Stimulated activated CD8-positive, alpha-beta memory T cell treated with anti-CD3 and anti-CD28 coated beads, Interleukin-7, amount 100 ng/mL, for 1 hour (primary cell): ENCODE measurements at regions not wholly inside any gene's neighbourhood (a gene's known extent, or its start where the extent isn't known, plus 50 kb on each side); places are given as distances from the start of the nearest gene placed in this dataset.
"Not testable (repeated sequence)": the region's sequence is repeated elsewhere in the genome, so short reads cannot be mapped to it uniquely, and the experiment has no call there.

Source experiments
- DNase-seq, 2 donors: peaks; one replicate each; pipeline ENCODE4 v3.0.0-alpha.2; 2020; ENCODE audit warnings: low read depth in 2 of 2

DNA sequence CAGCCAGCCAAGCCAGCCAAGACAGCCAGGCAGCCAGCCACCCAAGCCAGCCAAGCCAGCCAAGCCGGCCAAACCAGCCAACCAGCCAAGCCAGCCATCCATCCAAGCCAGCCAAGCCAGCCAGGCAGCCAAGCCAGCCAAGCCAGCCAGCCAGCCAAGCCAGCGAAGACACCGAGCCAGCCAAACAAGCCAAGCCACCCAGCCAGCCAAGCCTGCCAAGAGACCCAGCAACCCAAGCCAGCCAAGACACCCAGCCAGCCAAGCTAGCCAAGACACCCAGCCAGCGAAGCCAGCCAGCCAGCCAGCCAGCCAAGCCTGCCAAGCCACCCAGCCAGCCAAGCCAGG lies 318.0 kb upstream of the PLGLB2 start:
- not testable (repeated sequence) for DNase-seq

GRCh38 chr2:87431051-87431450 lies 316.8 kb upstream of the PLGLB2 start:
- DNase-seq = not testable (repeated sequence)

- DNase-seq = not testable (repeated sequence)
Observed at GRCh38 chr2:87432711-87433453, 315.0 kb upstream of the PLGLB2 start.

GRCh38 chr2:87436007-87436406 lies 311.9 kb upstream of the PLGLB2 start:
- DNase-seq = not testable (repeated sequence)

- DNase-seq = not testable (repeated sequence)
Observed at GRCh38 chr2:87437701-87438260, 310.1 kb upstream of the PLGLB2 start.

GRCh38 chr2:87438780-87439454 lies 309.0 kb upstream of the PLGLB2 start:
- not testable (repeated sequence) for DNase-seq

GRCh38 chr2:87439617-87440204 lies 308.2 kb upstream of the PLGLB2 start:
- not testable (repeated sequence) for DNase-seq

GRCh38 chr2:87440650-87441049 lies 307.2 kb upstream of the PLGLB2 start:
- not testable (repeated sequence) for DNase-seq

DNA sequence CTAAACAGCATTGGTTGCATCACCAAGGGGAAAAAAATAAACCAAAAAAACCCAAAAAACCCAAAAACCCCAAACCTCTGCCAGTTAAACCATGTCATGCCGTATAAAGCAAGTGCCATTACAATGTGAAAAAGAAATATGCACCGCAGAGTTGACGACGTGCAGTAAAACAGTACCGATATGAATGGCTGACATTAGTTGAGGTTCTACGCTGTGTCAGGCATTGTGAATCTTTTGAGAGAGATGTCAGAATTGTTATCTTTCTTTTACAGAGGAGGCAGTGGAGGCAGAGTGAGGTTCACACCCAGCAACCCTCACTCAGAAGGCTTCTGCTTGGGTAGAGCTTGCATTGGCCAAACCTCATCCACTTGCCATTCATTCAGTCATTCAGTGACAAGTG lies 306.5 kb upstream of the PLGLB2 start:
- not testable (repeated sequence) for DNase-seq

DNA sequence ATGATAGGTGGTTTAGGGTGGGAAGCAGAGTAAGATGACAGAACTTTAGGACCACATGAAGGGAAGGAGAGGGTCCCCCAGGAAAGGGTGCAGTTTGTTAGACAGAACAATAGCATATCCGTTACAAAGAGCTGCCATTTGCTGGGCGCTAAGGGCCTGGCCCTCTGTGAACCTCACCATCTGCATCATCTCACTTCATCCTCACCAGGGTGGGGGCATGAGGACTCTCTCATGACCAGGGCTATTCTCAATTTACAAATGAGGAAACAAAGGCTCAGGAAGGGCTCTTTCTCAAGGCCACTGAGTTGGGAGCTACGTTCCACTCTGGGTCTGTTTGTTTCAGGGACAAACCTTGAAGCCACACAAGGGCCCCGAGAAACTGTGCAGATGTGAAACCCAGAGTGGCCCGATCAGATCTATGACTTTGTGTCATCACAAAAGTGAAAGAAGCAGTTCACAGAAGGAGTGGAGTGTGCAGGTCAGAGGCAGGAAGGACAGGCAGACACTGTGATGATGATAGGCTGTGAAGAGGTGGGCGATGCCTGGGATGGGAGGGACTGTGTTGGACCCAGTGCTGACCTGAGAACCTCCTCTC lies 304.8 kb upstream of the PLGLB2 start:
- DNase-seq = not testable (repeated sequence)

GRCh38 chr2:87444951-87445350 lies 302.9 kb upstream of the PLGLB2 start:
- DNase-seq = not testable (repeated sequence)

- not testable (repeated sequence) for DNase-seq
Observed at GRCh38 chr2:87445613-87446312, 302.1 kb upstream of the PLGLB2 start.

DNA sequence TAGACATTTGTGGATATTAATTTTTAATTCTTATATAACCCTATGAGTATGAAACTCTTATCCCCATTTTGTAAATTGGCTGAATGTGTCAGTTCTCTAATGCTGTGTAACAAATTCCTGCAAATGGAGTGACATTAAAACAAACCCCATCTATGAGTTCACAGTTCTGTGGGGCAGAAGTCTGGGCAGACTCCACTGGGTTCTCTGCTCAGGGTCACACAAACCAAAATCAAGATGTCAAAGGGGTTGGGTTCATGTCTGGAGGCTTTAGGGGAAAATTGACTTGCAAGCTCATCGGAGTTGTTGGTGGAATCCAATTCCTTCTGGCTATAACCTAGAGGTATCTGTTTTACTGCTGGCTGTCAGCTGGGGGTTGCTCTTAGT lies 301.6 kb upstream of the PLGLB2 start:
- not testable (repeated sequence) for DNase-seq

DNA sequence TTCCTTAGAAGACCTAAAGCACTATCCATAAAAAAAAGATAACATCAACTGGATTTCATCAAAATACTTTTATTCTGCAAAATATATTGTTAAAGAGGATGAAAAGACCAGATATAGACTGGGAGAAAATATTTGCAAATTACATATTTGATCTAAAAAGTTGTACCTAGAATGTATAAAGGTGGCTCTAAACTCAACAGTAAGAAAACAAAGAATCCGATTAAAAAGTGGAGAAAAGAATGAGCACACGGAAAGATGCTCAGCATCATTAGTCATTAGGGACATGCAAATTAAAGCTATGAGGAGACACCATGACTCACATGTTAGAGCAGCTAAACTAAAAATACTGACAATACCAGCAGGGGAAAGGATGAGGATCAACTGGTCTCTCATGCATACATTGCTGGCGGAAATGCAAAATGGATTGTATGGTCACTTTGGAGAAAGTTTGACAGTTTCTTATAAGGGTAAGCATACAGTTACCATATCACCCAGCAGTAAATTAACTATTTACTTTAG lies 298.4 kb upstream of the PLGLB2 start:
- DNase-seq = not testable (repeated sequence)

DNA sequence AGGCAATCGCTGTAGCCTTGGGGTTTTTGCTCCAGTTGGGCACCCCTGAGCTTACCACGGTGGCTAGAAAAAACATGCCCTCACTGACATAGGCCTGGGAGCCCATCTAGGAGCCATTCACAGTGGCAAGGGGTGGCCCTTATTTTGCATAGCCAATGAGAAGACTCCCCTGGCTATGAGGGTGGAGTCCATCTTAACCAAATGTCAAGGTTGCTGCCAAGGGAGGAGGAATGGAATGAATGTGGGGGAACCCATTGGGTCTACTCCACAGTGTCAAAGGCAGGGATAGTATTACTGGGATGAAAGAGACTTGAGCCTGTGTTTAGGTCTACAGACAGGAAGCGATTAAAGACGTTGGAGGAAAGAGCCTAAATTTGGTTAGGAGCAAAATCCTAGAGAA lies 295.7 kb upstream of the PLGLB2 start:
- DNase-seq = not testable (repeated sequence)

GRCh38 chr2:87452861-87453260 lies 295.0 kb upstream of the PLGLB2 start:
- DNase-seq = not testable (repeated sequence)

- not testable (repeated sequence) for DNase-seq
Observed at GRCh38 chr2:87453965-87454364, 293.9 kb upstream of the PLGLB2 start.

DNA sequence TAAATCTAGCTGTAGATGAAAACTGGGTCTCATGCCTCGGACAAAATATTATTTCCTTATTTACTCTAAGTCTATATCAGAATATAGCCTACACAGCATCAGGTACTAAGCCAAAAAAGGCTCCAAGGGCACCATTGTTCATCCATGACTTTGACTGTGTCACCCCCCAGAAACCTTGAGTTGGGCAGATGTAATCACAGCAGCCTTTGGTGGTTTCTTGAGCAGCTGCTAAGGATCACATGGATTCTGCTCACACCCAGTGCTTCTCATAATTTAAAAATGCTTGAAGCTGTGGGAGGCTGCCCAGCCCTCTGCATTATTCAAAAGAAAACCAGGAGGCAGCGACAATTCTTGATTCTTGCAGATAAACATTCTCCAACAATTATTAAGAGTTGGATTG lies 293.5 kb upstream of the PLGLB2 start:
- not testable (repeated sequence) for DNase-seq

DNA sequence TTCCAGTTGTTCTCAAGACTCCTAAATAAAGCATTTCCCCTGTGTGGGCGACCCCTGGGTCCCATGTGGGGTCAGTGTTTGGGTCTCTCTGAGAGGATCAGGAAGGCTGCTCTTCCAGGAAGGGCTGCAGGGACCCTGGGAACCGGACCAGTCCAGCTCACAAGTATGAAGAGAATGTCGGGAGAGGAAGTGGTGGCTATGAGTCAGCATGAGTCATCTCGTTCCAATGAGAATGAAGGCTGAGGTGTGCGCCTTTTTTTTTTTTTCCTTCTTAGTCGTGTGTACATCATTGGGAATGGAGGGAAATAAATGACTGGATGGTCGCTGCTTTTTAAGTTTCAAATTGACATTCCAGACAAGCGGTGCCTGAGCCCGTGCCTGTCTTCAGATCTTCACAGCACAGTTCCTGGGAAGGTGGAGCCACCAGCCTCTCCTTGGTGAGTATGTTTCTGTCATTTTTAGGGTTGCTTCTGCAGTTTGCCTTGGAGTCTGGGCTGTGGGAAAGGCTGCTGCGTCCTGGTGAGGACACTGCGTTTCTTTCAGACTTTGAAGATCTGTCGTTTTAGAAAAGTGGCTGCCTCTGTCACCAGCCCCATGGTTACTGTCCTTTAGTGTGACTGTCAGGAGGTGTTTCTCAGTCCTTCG lies 292.6 kb upstream of the PLGLB2 start:
- DNase-seq = not testable (repeated sequence)

GRCh38 chr2:87455854-87456249 lies 292.0 kb upstream of the PLGLB2 start:
- not testable (repeated sequence) for DNase-seq
